NCI-H82 treated with DMSO at 0.1 percent for 48 hours (cell line): ENCODE measurements at regions not wholly inside any gene's neighbourhood (a gene's known extent, or its start where the extent isn't known, plus 50 kb on each side); places are given as distances from the start of the nearest gene placed in this dataset.

Experiments used
- DNase-seq: peaks from one replicate; lab custom pipeline; 2025; ENCODE audit not compliant: unreplicated experiment; lab: John Stamatoyannopoulos, UW

DNA sequence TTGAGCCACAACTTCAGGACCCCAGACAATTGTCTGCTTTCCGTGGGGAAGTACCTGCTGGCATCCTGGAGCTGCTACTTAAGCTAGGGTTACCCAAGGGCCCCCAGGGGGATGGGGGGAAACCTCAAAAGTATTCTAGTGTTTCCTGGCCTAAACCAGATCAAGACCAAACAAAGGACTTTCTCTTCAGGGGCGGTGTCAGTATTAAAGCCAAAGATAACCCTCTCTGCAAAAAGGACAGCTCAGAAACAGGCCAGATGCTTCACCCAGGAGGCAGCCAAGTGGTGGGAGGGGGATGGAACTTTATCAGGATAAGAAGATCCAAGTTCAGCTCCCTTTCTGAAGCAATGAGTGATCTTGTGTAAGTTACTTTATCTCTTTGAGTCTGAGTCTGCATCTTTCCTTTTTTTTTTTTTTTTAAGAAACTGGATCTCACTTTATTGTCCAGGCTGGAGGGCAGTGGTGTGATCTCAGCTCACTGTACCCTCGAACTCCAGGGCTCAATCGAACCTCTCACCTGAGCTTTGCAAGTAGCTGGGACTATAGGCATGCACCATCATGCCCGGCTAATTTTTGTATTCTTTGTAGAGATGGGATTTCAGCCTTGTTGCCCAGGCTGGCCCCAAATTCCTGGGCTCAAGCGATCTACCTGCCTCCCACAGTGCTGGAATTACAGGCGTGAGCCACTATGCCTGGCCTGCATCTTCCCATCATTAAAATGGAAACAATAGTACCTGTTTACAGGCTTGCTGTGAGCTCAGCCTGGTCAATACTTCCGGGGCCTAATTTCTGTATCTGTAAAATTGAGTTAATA is 151.8 kb upstream of the PTPRM start:
- peak; percentile 4 for DNase-seq

DNA sequence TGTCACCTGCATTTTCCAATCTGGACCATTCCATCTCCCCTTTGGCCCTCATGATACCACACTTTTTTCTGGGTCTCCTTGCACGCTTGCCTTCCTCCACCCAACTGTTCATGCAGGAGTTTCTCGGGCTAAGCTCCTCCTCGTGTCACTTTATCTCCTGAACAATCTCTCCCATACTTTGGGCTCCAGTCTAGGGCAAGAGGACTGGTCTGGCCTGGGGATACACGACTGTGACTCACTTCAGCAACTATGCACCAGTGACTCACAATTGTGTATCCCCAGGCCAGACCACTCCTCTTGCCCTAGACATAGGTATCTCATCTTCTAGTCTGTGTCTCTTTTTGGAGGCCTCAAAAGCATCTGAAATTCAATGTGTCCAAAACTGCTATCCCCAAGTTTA is 149.4 kb upstream of the PTPRM start:
- DNase-seq: no peak

DNA sequence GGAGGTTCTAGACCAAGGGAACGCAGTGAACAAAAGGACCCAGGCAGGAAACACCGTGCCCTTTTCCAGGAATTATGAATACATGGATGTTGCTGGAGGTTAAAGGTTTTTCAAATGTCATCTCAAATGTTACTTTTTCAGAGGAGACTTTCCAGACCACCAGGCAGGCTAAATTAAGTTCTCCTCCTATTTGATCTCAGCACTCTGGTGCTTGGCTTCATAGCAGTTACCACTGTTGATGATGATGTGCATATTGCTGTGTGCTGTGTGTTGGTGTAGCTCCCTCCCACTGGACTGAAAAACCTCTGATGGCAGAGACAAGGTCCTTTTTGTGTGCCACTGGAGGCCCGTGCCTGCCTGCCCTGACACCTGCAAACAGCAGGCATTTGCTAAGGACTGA is 137.3 kb upstream of the PTPRM start:
- no peak for DNase-seq

DNA sequence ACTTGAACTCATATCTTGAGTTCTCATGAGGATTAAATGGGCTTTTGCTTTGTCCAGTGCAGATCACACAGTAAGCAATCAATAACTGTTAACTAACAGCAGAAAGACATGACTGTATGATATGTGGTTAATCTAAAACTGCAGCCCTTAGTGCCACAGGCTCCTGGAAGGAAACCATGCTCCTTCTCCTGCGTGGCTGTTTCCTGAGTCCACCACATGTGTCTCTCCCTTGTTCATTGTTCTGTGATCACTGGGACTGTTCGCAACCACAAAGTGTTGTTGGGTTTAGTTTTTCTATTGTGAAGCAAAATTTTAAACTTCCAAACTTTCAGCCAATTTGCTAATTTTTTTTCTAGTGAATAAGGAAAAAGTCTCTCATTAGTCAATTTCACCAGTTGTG is 130.9 kb upstream of the PTPRM start:
- DNase-seq: no peak

DNA sequence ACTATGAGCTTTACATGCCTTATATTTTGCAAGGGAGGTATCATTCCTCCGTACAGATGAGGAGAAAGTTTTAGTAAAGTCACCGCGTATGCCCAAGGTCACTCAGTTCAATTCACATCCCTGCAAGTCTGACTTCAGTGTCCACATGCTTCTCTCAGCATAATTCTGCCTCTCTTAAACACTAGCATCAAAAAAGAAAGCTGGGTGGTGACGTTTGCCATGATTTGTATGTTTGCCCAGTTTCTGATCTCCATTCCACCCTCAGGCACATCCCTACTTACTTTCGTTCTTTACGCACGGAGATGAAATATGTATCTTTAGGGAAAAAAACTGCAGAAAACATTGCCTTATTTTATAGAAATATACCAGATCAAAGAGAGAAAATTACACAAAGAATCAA is 129.2 kb upstream of the PTPRM start:
- DNase-seq: no peak

- peak; percentile 29 for DNase-seq
These were observed 128.5 kb upstream of the PTPRM start for GRCh38 chr18:7438646-7439045.

- DNase-seq: peak; percentile 89
These were observed 119.6 kb upstream of the PTPRM start for GRCh38 chr18:7447318-7448028.

DNA sequence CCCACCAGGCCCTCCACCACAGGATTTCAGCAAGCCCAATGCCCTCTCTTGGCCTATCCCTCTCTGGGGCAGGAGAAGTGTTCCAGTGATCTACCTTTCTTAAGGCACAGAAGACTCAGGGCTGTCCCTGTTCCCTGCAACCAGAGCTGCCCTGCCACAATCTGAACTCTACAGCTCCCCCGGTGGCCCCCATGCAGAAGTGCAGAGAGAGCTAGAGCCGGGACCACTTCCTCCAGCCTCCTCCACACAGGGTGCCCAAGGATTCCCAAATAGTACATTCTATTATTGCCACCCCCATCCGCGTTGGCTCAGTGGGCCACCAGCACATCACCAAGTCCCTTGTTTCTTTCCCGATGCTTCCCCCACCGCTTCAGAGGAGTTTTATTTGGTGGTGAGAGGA is 114.8 kb upstream of the PTPRM start:
- peak; percentile 47 for DNase-seq

- DNase-seq: no peak
These were observed 112.7 kb upstream of the PTPRM start for GRCh38 chr18:7454429-7454828.

DNA sequence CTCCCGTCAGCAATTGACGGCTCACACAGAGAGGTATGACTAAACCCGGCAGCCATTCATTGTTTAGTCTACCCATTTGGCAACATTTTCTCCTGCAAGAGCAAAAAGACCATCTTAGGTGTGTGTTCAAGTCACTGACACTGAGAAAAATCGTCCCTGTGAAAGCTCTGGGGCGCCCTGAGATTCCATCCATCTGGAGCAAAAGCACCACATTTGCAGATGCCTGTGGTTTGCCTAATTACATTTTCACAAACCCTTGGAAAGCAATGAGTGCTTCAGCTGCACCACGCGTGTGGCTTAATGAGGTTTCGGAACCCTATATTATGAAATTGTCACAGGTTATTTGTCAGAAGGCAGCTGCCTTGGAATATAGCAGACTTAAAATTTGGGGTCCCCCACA is 110.7 kb upstream of the PTPRM start:
- no peak for DNase-seq

DNA sequence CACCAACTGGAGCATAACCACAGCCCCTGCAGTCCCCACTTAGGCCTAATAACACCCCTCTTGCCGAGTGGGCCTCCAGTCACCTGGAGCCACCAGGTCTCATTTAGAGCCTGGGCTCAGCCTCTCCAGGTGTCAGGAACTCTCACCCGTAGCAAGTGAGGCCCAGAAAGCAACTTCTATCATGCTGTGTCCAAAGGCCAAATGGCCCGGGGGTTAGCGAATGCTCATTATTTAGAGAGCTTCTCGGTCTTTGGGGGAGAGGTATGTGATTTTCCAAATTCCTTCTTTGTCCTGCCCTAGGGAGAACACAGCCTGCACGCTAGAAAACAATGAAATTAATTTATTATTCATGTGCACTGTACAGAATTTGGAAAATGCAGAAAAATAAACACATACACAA is 109.9 kb upstream of the PTPRM start:
- DNase-seq: no peak

- no peak for DNase-seq
These were observed 108.2 kb upstream of the PTPRM start for GRCh38 chr18:7458884-7459283.

GRCh38 chr18:7459851-7460770 is 107.0 kb upstream of the PTPRM start:
- DNase-seq: no peak

- no peak for DNase-seq
These were observed 102.7 kb upstream of the PTPRM start for GRCh38 chr18:7464245-7464966.

DNA sequence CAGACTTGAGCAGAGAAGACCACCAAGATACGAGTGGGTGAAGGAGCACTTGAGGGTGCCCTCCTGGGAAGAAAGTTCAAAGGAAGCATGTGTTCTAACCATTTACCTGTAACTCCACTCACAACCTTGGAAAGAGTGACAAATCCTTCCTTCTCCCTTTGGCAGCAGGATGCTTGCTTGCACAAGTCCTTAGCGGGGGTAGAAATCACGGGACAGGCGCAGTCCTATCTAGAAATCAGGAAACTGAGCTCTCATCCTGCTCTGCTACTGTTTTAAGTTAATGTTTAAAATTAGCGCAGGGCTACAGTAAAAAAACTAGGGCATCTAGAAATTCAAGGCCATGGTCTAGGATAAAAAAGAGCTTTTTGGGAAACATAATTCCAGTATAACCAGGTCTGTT is 100.9 kb upstream of the PTPRM start:
- no peak for DNase-seq

- no peak for DNase-seq
These were observed 99.2 kb upstream of the PTPRM start for GRCh38 chr18:7467708-7468466.

DNA sequence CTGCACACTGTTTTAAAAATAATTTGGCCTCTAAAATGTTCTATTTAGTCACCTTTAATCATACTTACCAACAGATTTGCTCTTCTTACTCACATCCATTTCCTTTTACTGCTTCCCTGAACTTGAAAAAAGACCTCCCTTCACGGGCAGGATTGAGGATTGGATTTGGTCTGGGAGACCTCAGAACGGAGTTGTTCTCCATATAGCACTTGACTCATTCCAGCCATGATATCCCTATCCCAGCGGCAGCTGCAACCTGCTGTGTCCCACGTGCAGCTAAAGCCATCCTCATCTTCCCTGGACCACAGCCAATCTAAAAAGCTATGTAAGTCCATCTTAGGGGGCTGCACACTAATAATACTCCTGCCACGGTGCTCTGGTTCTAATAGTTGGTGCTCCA is 97.0 kb upstream of the PTPRM start:
- DNase-seq: no peak

DNA sequence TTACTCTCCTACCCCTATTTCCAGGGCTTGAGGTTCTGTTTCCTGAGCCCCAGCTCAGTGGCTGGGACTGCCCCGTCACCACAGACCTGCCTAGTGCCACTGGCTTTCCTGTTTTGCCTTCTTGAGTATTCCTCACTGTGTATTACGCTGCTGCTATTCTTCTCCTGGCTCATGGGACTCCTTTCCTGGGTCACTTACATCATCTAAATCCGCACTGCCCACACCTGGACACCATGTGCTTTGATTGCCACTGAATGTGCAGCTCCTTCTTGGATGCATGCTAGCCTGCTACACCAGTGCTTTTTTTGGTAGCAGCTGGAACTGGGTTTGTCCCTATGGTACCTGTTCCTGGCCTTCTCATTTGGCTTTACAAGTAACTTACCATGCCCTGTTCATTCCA is 96.6 kb upstream of the PTPRM start:
- no peak for DNase-seq

DNA sequence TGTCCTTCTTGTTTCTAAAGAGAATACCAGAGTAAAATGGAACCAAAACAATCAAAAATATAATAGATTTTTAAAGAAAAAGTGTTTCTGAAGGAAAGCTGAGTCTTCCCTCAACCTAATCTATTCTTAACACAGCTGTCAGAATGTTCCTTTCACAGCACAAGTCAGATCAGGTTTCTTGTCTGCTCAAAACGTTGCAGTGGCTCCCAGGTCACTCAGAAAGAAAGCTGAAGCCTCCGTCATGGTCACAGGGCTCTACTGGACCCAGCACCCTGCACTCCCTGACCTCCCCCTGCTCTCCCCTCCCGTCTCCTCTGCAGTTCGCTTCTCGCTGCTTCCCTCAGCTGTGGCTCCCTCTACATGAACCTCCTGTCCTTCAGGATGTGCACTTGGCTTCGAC is 90.7 kb upstream of the PTPRM start:
- no peak for DNase-seq

DNA sequence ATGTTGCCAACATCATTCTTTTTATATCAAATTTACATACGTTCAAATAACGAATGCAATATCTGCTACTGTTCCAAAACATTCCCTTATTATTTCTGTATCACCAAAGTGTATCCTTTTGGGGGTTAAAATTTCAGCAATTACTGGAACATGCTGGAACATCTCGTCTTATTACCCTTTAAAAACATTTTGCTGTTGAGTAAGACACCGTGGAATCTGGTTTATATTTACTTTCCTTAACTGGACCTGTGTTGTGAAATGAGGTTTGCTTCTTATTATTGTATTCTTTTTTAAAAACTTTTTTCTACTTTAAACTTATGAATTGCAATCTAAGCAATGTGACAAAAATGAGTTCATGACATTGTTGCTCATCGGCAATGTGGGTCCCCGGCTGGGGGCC is 87.4 kb upstream of the PTPRM start:
- DNase-seq: no peak
